K562 (cell line): ENCODE measurements at regions not wholly inside any gene's neighbourhood (a gene's known extent, or its start where the extent isn't known, plus 50 kb on each side); places are given as distances from the start of the nearest gene placed in this dataset.

ENCODE experiments used
- ATAC-seq: fragments of 200-7000 bp; cut with Tn5 transposase; 3 replicates; pipeline ENCODE4 v1.9.1; 2020; ENCODE audit warnings: moderate library complexity
- BruUV-seq: library from RNA; stranded (reverse); fragments of 400-500 nt; replicated peaks from 2 replicates; lab custom pipeline; 2021; lab: Mats Ljungman, UMichigan
- CTCF ChIA-PET: fragments of 300-600 bp; formaldehyde crosslinking; extraction: SDS; loops from one replicate; lab custom pipeline; 2021; ENCODE audit warnings: low intra/inter-chr PET ratio; lab: Yijun Ruan, JAX
- POLR2A ChIA-PET: fragments of 300-600, 350-650 bp; sonication (Branson Sonifier 250); formaldehyde crosslinking; extraction: SDS; loops from one replicate; lab custom pipeline; 2021; ENCODE audit warnings: antibody characterized with exemption, inconsistent platforms; lab: Yijun Ruan, JAX
- DNase-seq, 4 experiments: peaks; one replicate each; pipeline versions ENCODE4 v3.0.0 to v3.0.0-alpha.2; 2011 to 2018; ENCODE audit warnings: low spot score in 3 of 4, mixed read lengths in 3 of 4; ENCODE audit errors: extremely low read depth in 1 of 4
- FAIRE-seq: peaks from 2 replicates; lab custom pipeline; 2011; peaks lifted over from hg19 to GRCh38; lab: Jason Lieb, UNC
- H2AFZ ChIP-seq: 2 replicates; pipeline ENCODE4 v1.6.0; 2011; ENCODE audit warnings: low read depth, low read length, control low read depth, inconsistent platforms
- H3K27ac ChIP-seq: fragments of 200-600 bp; 3 replicates; pipeline ENCODE4 v1.8.0; 2011; ENCODE audit warnings: low read depth, mild to moderate bottlenecking, control low read depth, inconsistent platforms, low read length, moderate library complexity, mixed read lengths; ENCODE audit errors: extremely low read depth
- H3K27me3 ChIP-seq, 2 experiments: fragments of 300-600 bp in 1 of 2; 2 replicates in 1 of 2; 3 replicates in 1 of 2; pipeline versions ENCODE4 v1.6.0 to v1.8.0; 2011; ENCODE audit warnings: inconsistent platforms in 2 of 2, low read length in 2 of 2, mild to moderate bottlenecking in 1 of 2, mixed read lengths in 1 of 2, moderate library complexity in 1 of 2; ENCODE audit not compliant: control insufficient read depth in 2 of 2, insufficient read depth in 2 of 2
- H3K36me3 ChIP-seq: fragments of 300-600 bp; 3 replicates; pipeline ENCODE4 v1.8.0; 2011; ENCODE audit warnings: mild to moderate bottlenecking, low read length, inconsistent platforms; ENCODE audit not compliant: control insufficient read depth, insufficient read depth
- H3K4me1 ChIP-seq, 2 experiments: fragments of 200-600 bp in 1 of 2; replicated peaks in 1 of 2; 2 replicates in 1 of 2; 3 replicates in 1 of 2; pipeline versions ENCODE4 v1.5.1 to v1.8.0; 2011; ENCODE audit warnings: inconsistent platforms in 2 of 2, low read length in 2 of 2, mild to moderate bottlenecking in 1 of 2, mixed read lengths in 1 of 2, moderate library complexity in 1 of 2; ENCODE audit not compliant: control insufficient read depth in 2 of 2, insufficient read depth in 2 of 2
- H3K4me2 ChIP-seq: 2 replicates; pipeline ENCODE4 v1.6.1; 2011; ENCODE audit warnings: low read length, control low read depth, inconsistent platforms, mixed read lengths; ENCODE audit not compliant: insufficient read depth
- H3K4me3 ChIP-seq: fragments of 200-600 bp; sonication (generic), shearing (Covaris generic); 2 replicates; pipeline ENCODE4 v1.5.1; 2016; ENCODE audit warnings: control low read depth, inconsistent platforms
- H3K79me2 ChIP-seq: fragments of 200-600 bp; 3 replicates; pipeline ENCODE4 v1.8.0; 2011; ENCODE audit warnings: low read length, inconsistent platforms; ENCODE audit not compliant: control insufficient read depth, insufficient read depth
- H3K9ac ChIP-seq, 2 experiments: 2 replicates each; pipeline versions ENCODE4 v1.6.0 to v1.6.1; 2011; ENCODE audit warnings: low read depth in 2 of 2, low read length in 2 of 2, control low read depth in 1 of 2, inconsistent platforms in 1 of 2, mild to moderate bottlenecking in 1 of 2, mixed read lengths in 1 of 2; ENCODE audit not compliant: insufficient read depth in 1 of 2
- H3K9me1 ChIP-seq: one replicate; pipeline ENCODE4 v1.6.0; 2011; ENCODE audit warnings: inconsistent platforms, mild to moderate bottlenecking, low read length, moderate library complexity; ENCODE audit not compliant: control insufficient read depth, insufficient read depth
- H3K9me3 ChIP-seq: replicated peaks from 2 replicates; pipeline ENCODE4 v1.5.1; 2011; ENCODE audit warnings: low read depth, low read length, inconsistent platforms; ENCODE audit not compliant: control insufficient read depth, insufficient read depth
- H4K20me1 ChIP-seq: replicated peaks from 2 replicates; pipeline ENCODE4 v1.6.1; 2011; ENCODE audit warnings: low read length, inconsistent platforms, mixed read lengths; ENCODE audit not compliant: control insufficient read depth, insufficient read depth
- ARID2 ChIP-seq: fragments of 450-650 bp; IDR thresholded peaks from 2 replicates; pipeline ENCODE4 v1.6.1; 2017; ENCODE audit warnings: antibody characterized with exemption, mild to moderate bottlenecking
- CCNT2 ChIP-seq: IDR thresholded peaks from 2 replicates; pipeline ENCODE4 v1.6.1; 2011; ENCODE audit warnings: borderline replicate concordance, low read depth, mild to moderate bottlenecking, moderate library complexity, mixed read lengths, low read length; ENCODE audit not compliant: insufficient read length; ENCODE audit errors: extremely low read depth
- ETV1 ChIP-seq: fragments of 450-650 bp; conservative IDR thresholded peaks from 2 replicates; pipeline ENCODE4 v1.6.1; 2016; ENCODE audit warnings: missing genetic modification characterization, control low read depth, low read depth, missing compliant biosample characterization
- POLR2AphosphoS2 ChIP-seq: IDR thresholded peaks from 2 replicates; pipeline ENCODE4 v1.6.1; 2012; ENCODE audit warnings: low read length, improper control_type of control experiment
- SMC3 ChIP-seq: conservative IDR thresholded peaks from 2 replicates; pipeline ENCODE4 v1.6.1; 2011; ENCODE audit warnings: low read depth, low read length, improper control_type of control experiment; ENCODE audit not compliant: insufficient read depth
- WGBS: fragments of 100-300 bp; shearing (Covaris generic); methylation state at CpG from one replicate; pipeline ENCODE4 v1.1.6; 2016; ENCODE audit warnings: low coverage, mixed read lengths; ENCODE audit not compliant: insufficient coverage; ENCODE audit errors: missing lambda C conversion rate; 5-methylcytosine and 5-hydroxymethylcytosine counted together
- in situ Hi-C: fragments of 300-500 bp; cut with MboI; formaldehyde crosslinking; loops from 4 replicates; pipeline ENCODE4 v1.15.0; 2018; ENCODE audit warnings: inconsistent platforms, mixed read lengths
- intact Hi-C: fragments of 100-400 bp; cut with micrococcal nuclease; formaldehyde crosslinking; loops from 2 replicates; pipeline ENCODE4 v1.14.2; 2022
- TF ChIP-seq, protein P1 (sequence below), 2 experiments: fragments of 450-650 bp; formaldehyde crosslinking in 1 of 2; IDR thresholded peaks; 2 replicates each; pipeline versions ENCODE4 v1.4.0 to v1.6.1; 2014 to 2020; ENCODE audit warnings: mild to moderate bottlenecking in 2 of 2, borderline replicate concordance in 1 of 2, low read depth in 1 of 2
- TF ChIP-seq, protein P2 (sequence below): fragments of 450-650 bp; formaldehyde crosslinking; IDR thresholded peaks from 2 replicates; pipeline ENCODE4 v1.4.0; 2020; ENCODE audit warnings: mild to moderate bottlenecking, moderate library complexity
- TF ChIP-seq, protein P3 (sequence below), 3 experiments: IDR thresholded peaks in 2 of 3; conservative IDR thresholded peaks in 1 of 3; 2 replicates each; pipeline ENCODE4 v1.5.1; 2011 to 2012; ENCODE audit warnings: low read length in 3 of 3, mild to moderate bottlenecking in 3 of 3, control low read depth in 2 of 3, improper control_type of control experiment in 1 of 3, inconsistent platforms in 1 of 3, low read depth in 1 of 3, mixed read lengths in 1 of 3, moderate library complexity in 1 of 3; ENCODE audit not compliant: insufficient read depth in 2 of 3

DNA sequence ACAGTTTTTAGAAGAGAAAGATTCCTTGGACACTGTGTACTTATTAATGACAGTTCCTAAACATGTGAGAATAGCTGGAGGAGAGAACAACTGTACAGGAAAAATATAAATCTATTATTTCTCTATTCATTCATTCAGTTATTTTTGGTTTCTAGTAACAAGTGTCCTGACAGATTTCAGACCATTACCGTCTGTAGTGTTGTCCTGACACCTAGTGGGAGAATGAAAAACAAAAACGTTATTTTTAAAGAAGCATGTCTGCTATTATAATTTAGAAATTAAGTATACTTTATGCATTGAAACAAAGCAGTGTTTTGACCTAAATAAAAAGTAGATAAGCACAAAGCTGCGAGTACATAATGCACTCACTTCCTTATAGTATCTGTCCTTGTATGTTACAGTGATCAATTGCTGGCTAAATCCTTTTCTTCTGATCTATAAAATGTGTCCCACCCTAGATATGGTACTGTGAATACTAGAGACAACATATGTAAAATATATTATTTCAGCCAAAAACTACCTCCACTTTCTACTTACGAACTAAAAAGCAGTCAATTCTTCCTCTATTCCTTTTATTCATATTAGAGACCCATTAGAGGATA is 575.6 kb downstream of the ARL4A start:
- intact Hi-C loops, result loop anchor here (1.0 to 5.0 kb wide), 6 partner anchors 81 to 806 kb away; partner anchors contain the start of gene ARL4A
- no peak overlapping the region for H3K27ac ChIP-seq
- TF ChIP-seq, protein P1, sequence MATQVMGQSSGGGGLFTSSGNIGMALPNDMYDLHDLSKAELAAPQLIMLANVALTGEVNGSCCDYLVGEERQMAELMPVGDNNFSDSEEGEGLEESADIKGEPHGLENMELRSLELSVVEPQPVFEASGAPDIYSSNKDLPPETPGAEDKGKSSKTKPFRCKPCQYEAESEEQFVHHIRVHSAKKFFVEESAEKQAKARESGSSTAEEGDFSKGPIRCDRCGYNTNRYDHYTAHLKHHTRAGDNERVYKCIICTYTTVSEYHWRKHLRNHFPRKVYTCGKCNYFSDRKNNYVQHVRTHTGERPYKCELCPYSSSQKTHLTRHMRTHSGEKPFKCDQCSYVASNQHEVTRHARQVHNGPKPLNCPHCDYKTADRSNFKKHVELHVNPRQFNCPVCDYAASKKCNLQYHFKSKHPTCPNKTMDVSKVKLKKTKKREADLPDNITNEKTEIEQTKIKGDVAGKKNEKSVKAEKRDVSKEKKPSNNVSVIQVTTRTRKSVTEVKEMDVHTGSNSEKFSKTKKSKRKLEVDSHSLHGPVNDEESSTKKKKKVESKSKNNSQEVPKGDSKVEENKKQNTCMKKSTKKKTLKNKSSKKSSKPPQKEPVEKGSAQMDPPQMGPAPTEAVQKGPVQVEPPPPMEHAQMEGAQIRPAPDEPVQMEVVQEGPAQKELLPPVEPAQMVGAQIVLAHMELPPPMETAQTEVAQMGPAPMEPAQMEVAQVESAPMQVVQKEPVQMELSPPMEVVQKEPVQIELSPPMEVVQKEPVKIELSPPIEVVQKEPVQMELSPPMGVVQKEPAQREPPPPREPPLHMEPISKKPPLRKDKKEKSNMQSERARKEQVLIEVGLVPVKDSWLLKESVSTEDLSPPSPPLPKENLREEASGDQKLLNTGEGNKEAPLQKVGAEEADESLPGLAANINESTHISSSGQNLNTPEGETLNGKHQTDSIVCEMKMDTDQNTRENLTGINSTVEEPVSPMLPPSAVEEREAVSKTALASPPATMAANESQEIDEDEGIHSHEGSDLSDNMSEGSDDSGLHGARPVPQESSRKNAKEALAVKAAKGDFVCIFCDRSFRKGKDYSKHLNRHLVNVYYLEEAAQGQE (IDR thresholded peaks at IDR 0.05; ENCODE audit: borderline replicate concordance), result peak; percentile 81
- TF ChIP-seq, protein P1 (CRISPR knock-in tag; IDR thresholded peaks at IDR 0.05; ENCODE audit: low read depth), result no peak
- TF ChIP-seq, protein P2, sequence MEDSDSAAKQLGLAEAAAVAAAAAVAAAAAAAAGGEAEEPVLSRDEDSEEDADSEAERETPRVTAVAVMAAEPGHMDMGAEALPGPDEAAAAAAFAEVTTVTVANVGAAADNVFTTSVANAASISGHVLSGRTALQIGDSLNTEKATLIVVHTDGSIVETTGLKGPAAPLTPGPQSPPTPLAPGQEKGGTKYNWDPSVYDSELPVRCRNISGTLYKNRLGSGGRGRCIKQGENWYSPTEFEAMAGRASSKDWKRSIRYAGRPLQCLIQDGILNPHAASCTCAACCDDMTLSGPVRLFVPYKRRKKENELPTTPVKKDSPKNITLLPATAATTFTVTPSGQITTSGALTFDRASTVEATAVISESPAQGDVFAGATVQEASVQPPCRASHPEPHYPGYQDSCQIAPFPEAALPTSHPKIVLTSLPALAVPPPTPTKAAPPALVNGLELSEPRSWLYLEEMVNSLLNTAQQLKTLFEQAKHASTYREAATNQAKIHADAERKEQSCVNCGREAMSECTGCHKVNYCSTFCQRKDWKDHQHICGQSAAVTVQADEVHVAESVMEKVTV, result peak; percentile 97
- TF ChIP-seq ARID2, result peak; percentile 21; the same call in 1 of the 2 replicates
- peak; percentile 80 for TF ChIP-seq SMC3
- TF ChIP-seq ETV1 (tag), result no peak
- no peak for TF ChIP-seq POLR2AphosphoS2
- TF ChIP-seq CCNT2, result no peak
- TF ChIP-seq, protein P3, sequence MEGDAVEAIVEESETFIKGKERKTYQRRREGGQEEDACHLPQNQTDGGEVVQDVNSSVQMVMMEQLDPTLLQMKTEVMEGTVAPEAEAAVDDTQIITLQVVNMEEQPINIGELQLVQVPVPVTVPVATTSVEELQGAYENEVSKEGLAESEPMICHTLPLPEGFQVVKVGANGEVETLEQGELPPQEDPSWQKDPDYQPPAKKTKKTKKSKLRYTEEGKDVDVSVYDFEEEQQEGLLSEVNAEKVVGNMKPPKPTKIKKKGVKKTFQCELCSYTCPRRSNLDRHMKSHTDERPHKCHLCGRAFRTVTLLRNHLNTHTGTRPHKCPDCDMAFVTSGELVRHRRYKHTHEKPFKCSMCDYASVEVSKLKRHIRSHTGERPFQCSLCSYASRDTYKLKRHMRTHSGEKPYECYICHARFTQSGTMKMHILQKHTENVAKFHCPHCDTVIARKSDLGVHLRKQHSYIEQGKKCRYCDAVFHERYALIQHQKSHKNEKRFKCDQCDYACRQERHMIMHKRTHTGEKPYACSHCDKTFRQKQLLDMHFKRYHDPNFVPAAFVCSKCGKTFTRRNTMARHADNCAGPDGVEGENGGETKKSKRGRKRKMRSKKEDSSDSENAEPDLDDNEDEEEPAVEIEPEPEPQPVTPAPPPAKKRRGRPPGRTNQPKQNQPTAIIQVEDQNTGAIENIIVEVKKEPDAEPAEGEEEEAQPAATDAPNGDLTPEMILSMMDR (IDR thresholded peaks at IDR 0.05 in 2 of 3, conservative IDR thresholded peaks at IDR 0.05 in 1 of 3; ENCODE audit: insufficient read depth in 2 of 3, low read depth in 1 of 3, low read length in 3 of 3), result peak in 2 of 3 experiments; percentile 55 to 74; a peak in 3 of 6 replicates

More for the DNA sequence above, 575.6 kb downstream of the ARL4A start:
- H3K9me1 ChIP-seq, result no peaks in the 10 kb centered on the region
- no peaks in the 10 kb centered on the region for H4K20me1 ChIP-seq
- peak; percentile 82 for ATAC-seq
- no peak overlapping the region for H3K4me3 ChIP-seq
- H3K9me3 ChIP-seq, result no peaks in the 10 kb centered on the region
- H3K9ac ChIP-seq, result no peak overlapping the region
- H3K27me3 ChIP-seq, result no peaks in the 10 kb centered on the region
- H3K4me1 ChIP-seq, result peaks cover 0 to 6% of the 10 kb centered on the region in 2 experiments; a peak in 2 of 5 replicates
- WGBS, result 0% methylated on average over 4 of the region's 4 CpGs
- FAIRE-seq, result peak; percentile 58
- ChIA-PET POLR2A (no interaction called here), CTCF (interaction anchor here (0.6 to 3.8 kb wide), 6 partner anchors 50 to 738 kb away, joined by 3 to 24 read pairs (median 12); partner anchors contain the start of gene ARL4A)
- BruUV-seq, result no TSS peak
- H3K4me2 ChIP-seq, result no peak overlapping the region
- H2AFZ ChIP-seq, result no peak overlapping the region
- DNase-seq, result peak; percentile 13 to 56 (median 20)
- H3K79me2 ChIP-seq, result no peaks in the 10 kb centered on the region
- no peaks in the 10 kb centered on the region for H3K36me3 ChIP-seq
- in situ Hi-C loops, result loop anchor here (5.0 kb wide), 3 partner anchors 581 to 746 kb away; no protein-coding TSS in a partner anchor
